NCI-H1417 treated with DMSO at 0.1 percent for 48 hours (cell line): ENCODE measurements at regions not wholly inside any gene's neighbourhood (a gene's known extent, or its start where the extent isn't known, plus 50 kb on each side); places are given as distances from the start of the nearest gene placed in this dataset.

ENCODE experiments used
- DNase-seq: peaks from one replicate; lab custom pipeline; 2025; lab: John Stamatoyannopoulos, UW

GRCh38 chr10:14391342-14391741 lies 60.6 kb upstream of the FRMD4A start:
- DNase-seq: no peak

- no peak for DNase-seq
Measured at GRCh38 chr10:14389981-14390590, 59.4 kb upstream of the FRMD4A start.

GRCh38 chr10:14385596-14386593 lies 55.2 kb upstream of the FRMD4A start:
- DNase-seq: no peak

GRCh38 chr10:14384915-14385314 lies 54.2 kb upstream of the FRMD4A start:
- DNase-seq: no peak

GRCh38 chr10:14384116-14384730 lies 53.5 kb upstream of the FRMD4A start:
- DNase-seq: no peak

GRCh38 chr10:14383266-14383665 lies 52.5 kb upstream of the FRMD4A start:
- DNase-seq: no peak

- DNase-seq: no peak
Measured at GRCh38 chr10:14382531-14382930, 51.8 kb upstream of the FRMD4A start.

- DNase-seq: no peak
Measured at GRCh38 chr10:14382022-14382421, 51.3 kb upstream of the FRMD4A start.

- no peak for DNase-seq
Measured at GRCh38 chr10:14381475-14381874, 50.8 kb upstream of the FRMD4A start.

- no peak for DNase-seq
Measured at GRCh38 chr10:14380746-14381145, 50.0 kb upstream of the FRMD4A start.
